ENCODE measurements at regions not wholly inside any gene's neighbourhood (a gene's known extent, or its start where the extent isn't known, plus 50 kb on each side); places are given as distances from the start of the nearest gene placed in this dataset.

- Histone ChIP-seq H3K9me3 (no peaks in the 10 kb centered on the region), H3K4me3 (no peak overlapping the region), H3K27me3 (no peaks in the 10 kb centered on the region), H3K4me1 (peaks cover 0 to 10% (median 0%) of the 10 kb centered on the region in 4 donors), H3K36me3 (no peaks in the 10 kb centered on the region), H3K27ac (no peak overlapping the region)
- WGBS, 2 donors (ENCODE audit: low coverage in 1 of 2) = 85 to 92% methylated on average over 4 of the region's 4 CpGs
- intact Hi-C loops (cut with DNase I; ENCODE audit: low total_unique reads) = no loop called here
- TF ChIP-seq POLR2A (IDR thresholded peaks at IDR 0.05) (no peak), CTCF (IDR thresholded peaks at IDR 0.05) (no peak), EP300 (IDR thresholded peaks at IDR 0.05; ENCODE audit: low read depth) (no peak), POLR2AphosphoS5 (IDR thresholded peaks at IDR 0.05) (no peak)
- no peak for DNase-seq
- in situ Hi-C loops (cut with MboI; ENCODE audit: low pct_ligation_motif_present in 1 of 4, low pct_unique_long_range_greater_than_20kb in 1 of 4, low sequenced_read_pairs in 3 of 4) = no loop called here
Observed at GRCh38 chr18:61989138-61989537, 96.3 kb upstream of the RNF152 start.

- Histone ChIP-seq H3K9me3 (no peaks in the 10 kb centered on the region), H3K4me1 (peaks cover 0 to 9% (median 0%) of the 10 kb centered on the region in 4 donors), H3K27ac (no peak overlapping the region), H3K4me3 (no peak overlapping the region), H3K36me3 (no peaks in the 10 kb centered on the region), H3K27me3 (no peaks in the 10 kb centered on the region)
- in situ Hi-C loops (cut with MboI; ENCODE audit: low pct_ligation_motif_present in 1 of 4, low pct_unique_long_range_greater_than_20kb in 1 of 4, low sequenced_read_pairs in 3 of 4) (no loop called here), intact Hi-C loops (cut with DNase I; ENCODE audit: low total_unique reads) (no loop called here)
- no peak for DNase-seq
- 68 to 72% methylated on average over 2 of the region's 2 CpGs for WGBS, 2 donors (ENCODE audit: low coverage in 1 of 2)
- TF ChIP-seq CTCF (IDR thresholded peaks at IDR 0.05) = no peak
- no peak for TF ChIP-seq EP300 (IDR thresholded peaks at IDR 0.05; ENCODE audit: low read depth)
- TF ChIP-seq POLR2A (IDR thresholded peaks at IDR 0.05) = no peak
- TF ChIP-seq POLR2AphosphoS5 (IDR thresholded peaks at IDR 0.05) = no peak
Observed at GRCh38 chr18:61988100-61988499, 95.3 kb upstream of the RNF152 start.

- no peak for DNase-seq
- H3K27me3 ChIP-seq = no peaks in the 10 kb centered on the region
- no peaks in the 10 kb centered on the region for H3K4me1 ChIP-seq
- H3K27ac ChIP-seq = no peak overlapping the region
- 96 to 100% methylated on average over 1 of the region's 1 CpG for WGBS, 2 donors (ENCODE audit: low coverage in 1 of 2)
- intact Hi-C loops (cut with DNase I; ENCODE audit: low total_unique reads) (no loop called here), in situ Hi-C loops (cut with MboI; ENCODE audit: low pct_ligation_motif_present in 1 of 4, low pct_unique_long_range_greater_than_20kb in 1 of 4, low sequenced_read_pairs in 3 of 4) (no loop called here)
- TF ChIP-seq POLR2AphosphoS5 (IDR thresholded peaks at IDR 0.05) (no peak), POLR2A (IDR thresholded peaks at IDR 0.05) (no peak), EP300 (IDR thresholded peaks at IDR 0.05; ENCODE audit: low read depth) (no peak), CTCF (IDR thresholded peaks at IDR 0.05) (no peak)
- H3K4me3 ChIP-seq = no peak overlapping the region
- H3K36me3 ChIP-seq = no peaks in the 10 kb centered on the region
- no peaks in the 10 kb centered on the region for H3K9me3 ChIP-seq
Observed at GRCh38 chr18:61985681-61986080, 92.9 kb upstream of the RNF152 start.

- H3K4me3 ChIP-seq = no peak overlapping the region
- in situ Hi-C loops (cut with MboI; ENCODE audit: low pct_ligation_motif_present in 1 of 4, low pct_unique_long_range_greater_than_20kb in 1 of 4, low sequenced_read_pairs in 3 of 4) = no loop called here
- H3K4me1 ChIP-seq = no peaks in the 10 kb centered on the region
- intact Hi-C loops (cut with DNase I; ENCODE audit: low total_unique reads) = no loop called here
- 58 to 61% methylated on average over 1 of the region's 1 CpG for WGBS, 2 donors (ENCODE audit: low coverage in 1 of 2)
- H3K9me3 ChIP-seq = no peaks in the 10 kb centered on the region
- DNase-seq = no peak
- TF ChIP-seq CTCF (IDR thresholded peaks at IDR 0.05) (no peak), EP300 (IDR thresholded peaks at IDR 0.05; ENCODE audit: low read depth) (no peak), POLR2A (IDR thresholded peaks at IDR 0.05) (no peak), POLR2AphosphoS5 (IDR thresholded peaks at IDR 0.05) (no peak)
- no peaks in the 10 kb centered on the region for H3K27me3 ChIP-seq
- H3K27ac ChIP-seq = no peak overlapping the region
- H3K36me3 ChIP-seq = no peaks in the 10 kb centered on the region
Observed at GRCh38 chr18:61984349-61984748, 91.5 kb upstream of the RNF152 start.
